OCI-LY3 (cell line): ENCODE measurements at regions not wholly inside any gene's neighbourhood (a gene's known extent, or its start where the extent isn't known, plus 50 kb on each side); places are given as distances from the start of the nearest gene placed in this dataset.

Source experiments
- H2AFZ ChIP-seq: fragments of 200-600, 300-600 bp; shearing (Covaris generic); 2 replicates; pipeline ENCODE4 v1.6.0; 2014; ENCODE audit warnings: antibody characterized with exemption, low read depth, low read length
- H3K27ac ChIP-seq: fragments of 200-600, 300-600 bp; sonication (generic); 2 replicates; pipeline ENCODE4 v1.5.1; 2014; ENCODE audit warnings: mild to moderate bottlenecking, low read length, moderate library complexity, mixed read lengths
- H3K27me3 ChIP-seq: fragments of 200-600, 300-600 bp; sonication (generic); 2 replicates; pipeline ENCODE4 v1.6.1; 2014; ENCODE audit warnings: low read depth, low read length, mixed read lengths
- H3K36me3 ChIP-seq: fragments of 200-600, 300-600 bp; sonication (generic); replicated peaks from 2 replicates; pipeline ENCODE3; 2014; ENCODE audit warnings: low read depth, low read length, mixed read lengths
- H3K4me1 ChIP-seq: fragments of 300-600, 200-600 bp; sonication (generic); 2 replicates; pipeline ENCODE4 v1.6.1; 2014; ENCODE audit warnings: low read length, mixed read lengths
- H3K4me2 ChIP-seq: fragments of 200-600, 300-600 bp; sonication (generic); 2 replicates; pipeline ENCODE4 v1.6.1; 2014; ENCODE audit warnings: low read length, mixed read lengths
- H3K4me3 ChIP-seq: fragments of 300-600, 200-600 bp; sonication (generic); 2 replicates; pipeline ENCODE4 v1.5.1; 2014; ENCODE audit warnings: antibody characterized with exemption, mild to moderate bottlenecking, low read length, moderate library complexity
- H3K79me2 ChIP-seq: fragments of 300-600, 200-600 bp; shearing (Covaris generic); 2 replicates; pipeline ENCODE4 v1.6.1; 2014; ENCODE audit warnings: mild to moderate bottlenecking, low read length, mixed read lengths
- H3K9ac ChIP-seq: fragments of 300-600, 200-600 bp; shearing (Covaris generic); 2 replicates; pipeline ENCODE4 v1.6.0; 2014; ENCODE audit warnings: mild to moderate bottlenecking, low read length, moderate library complexity
- H3K9me3 ChIP-seq: fragments of 200-600, 300-600 bp; shearing (Covaris generic); 2 replicates; pipeline ENCODE4 v1.6.1; 2014; ENCODE audit warnings: low read length, mixed read lengths; ENCODE audit not compliant: insufficient read depth
- H4K20me1 ChIP-seq: fragments of 200-600, 300-600 bp; sonication (generic); 2 replicates; pipeline ENCODE4 v1.6.1; 2016; ENCODE audit warnings: low read length, mixed read lengths; ENCODE audit not compliant: insufficient read depth
- CTCF ChIP-seq: fragments of 200-600, 300-600 bp; sonication (generic); IDR thresholded peaks from 2 replicates; pipeline ENCODE4 v1.5.1; 2014; ENCODE audit warnings: antibody characterized with exemption, low read length, low read depth
- EZH2phosphoT487 ChIP-seq: fragments of 200-600 bp; shearing (Covaris generic); IDR thresholded peaks from 2 replicates; pipeline ENCODE4 v1.6.1; 2018; ENCODE audit warnings: antibody characterized with exemption, mixed run types, low read depth

- Histone ChIP-seq H3K36me3 (no peaks in the 10 kb centered on the region), H3K4me2 (peak overlapping the region; percentile 92), H2AFZ (no peak overlapping the region), H3K27me3 (no peaks in the 10 kb centered on the region; the same call in 1 of the 2 replicates), H3K9ac (no peak overlapping the region), H4K20me1 (no peaks in the 10 kb centered on the region), H3K4me1 (peaks cover 71% of the 10 kb centered on the region), H3K79me2 (no peaks in the 10 kb centered on the region), H3K9me3 (no peaks in the 10 kb centered on the region), H3K27ac (no peak overlapping the region), H3K4me3 (0 out of 2 replicates have a peak overlapping the region, but pooled peaks have one; percentile 60)
- TF ChIP-seq EZH2phosphoT487 (no peak), CTCF (no peak)
These were observed 117.5 kb downstream of the TENT4A start for GRCh38 chr5:6830643-6831239.

- Histone ChIP-seq H3K27me3 (no peaks in the 10 kb centered on the region; the same call in 1 of the 2 replicates), H3K9ac (no peak overlapping the region), H3K9me3 (no peaks in the 10 kb centered on the region), H3K36me3 (no peaks in the 10 kb centered on the region), H3K4me2 (peak overlapping the region; percentile 92), H4K20me1 (no peaks in the 10 kb centered on the region), H3K27ac (no peak overlapping the region), H3K4me1 (peaks cover 59% of the 10 kb centered on the region), H3K79me2 (no peaks in the 10 kb centered on the region), H3K4me3 (peak overlapping the region; percentile 37; the same call in 1 of the 2 replicates), H2AFZ (no peak overlapping the region)
- no peak for TF ChIP-seq EZH2phosphoT487
- peak; percentile 18; the same call in 1 of the 2 replicates for TF ChIP-seq CTCF
These were observed 118.7 kb downstream of the TENT4A start for GRCh38 chr5:6831678-6832671.

- H3K9ac ChIP-seq: no peak overlapping the region
- no peak overlapping the region for H3K4me2 ChIP-seq
These were observed 119.8 kb downstream of the TENT4A start for GRCh38 chr5:6832994-6833393.

More at GRCh38 chr5:6832994-6833393, 119.8 kb downstream of the TENT4A start:
- H3K27me3 ChIP-seq: no peaks in the 10 kb centered on the region; the same call in 1 of the 2 replicates
- no peaks in the 10 kb centered on the region for H3K36me3 ChIP-seq
- no peak overlapping the region for H3K4me3 ChIP-seq
- TF ChIP-seq CTCF (no peak), EZH2phosphoT487 (no peak)
- H4K20me1 ChIP-seq: no peaks in the 10 kb centered on the region
- H3K79me2 ChIP-seq: no peaks in the 10 kb centered on the region
- H3K9me3 ChIP-seq: no peaks in the 10 kb centered on the region
- H2AFZ ChIP-seq: no peak overlapping the region
- H3K27ac ChIP-seq: no peak overlapping the region
- H3K4me1 ChIP-seq: peaks cover 48% of the 10 kb centered on the region
